Transverse colon (tissue), 4 donors: ENCODE measurements at regions not wholly inside any gene's neighbourhood (a gene's known extent, or its start where the extent isn't known, plus 50 kb on each side); places are given as distances from the start of the nearest gene placed in this dataset.

ENCODE experiments used
- EP300 ChIP-seq: sonication (generic); formaldehyde crosslinking; IDR thresholded peaks from one replicate; pipeline ENCODE4 v1.6.1; 2017; ENCODE audit warnings: antibody characterized with exemption, low read depth
- POLR2A ChIP-seq: fragments of 450-650 bp; IDR thresholded peaks from one replicate; pipeline ENCODE4 v1.6.1; 2016; ENCODE audit warnings: antibody characterized with exemption, mild to moderate bottlenecking, moderate library complexity
- POLR2AphosphoS5 ChIP-seq, 3 donors: sonication (generic); formaldehyde crosslinking; IDR thresholded peaks; one replicate each; pipeline ENCODE4 v1.6.1; 2016; ENCODE audit warnings: antibody characterized with exemption in 3 of 3
- TF ChIP-seq, protein P1 (sequence below), 5 experiments: fragments of 200-600 bp in 3 of 5; fragments of 450-650 bp in 2 of 5; sonication (generic) in 3 of 5; IDR thresholded peaks; 1 replicate in 2 of 5; 2 replicates in 3 of 5; pipeline ENCODE4 v1.5.1; 2016 to 2017; ENCODE audit warnings: antibody characterized with exemption in 5 of 5, inconsistent platforms in 3 of 5, mild to moderate bottlenecking in 2 of 5, moderate library complexity in 1 of 5

DNA sequence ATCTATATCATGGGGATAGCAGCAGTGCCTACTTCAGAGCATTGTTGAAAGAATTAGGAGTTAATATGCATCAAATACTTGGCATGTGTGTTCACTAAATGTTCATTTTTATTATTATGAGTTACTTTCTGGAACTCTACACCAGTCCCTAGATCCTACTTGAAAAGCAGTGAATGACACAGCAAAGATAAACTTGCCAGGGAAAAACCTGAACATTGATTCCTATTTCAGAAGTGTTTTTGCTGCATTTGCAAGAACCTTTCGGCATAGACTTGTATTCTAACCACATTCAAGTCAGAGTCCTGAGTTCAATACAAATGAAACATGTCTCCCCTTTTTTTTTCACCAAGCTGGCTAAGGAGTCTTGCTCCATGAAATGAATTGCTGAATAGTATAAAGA is 187.4 kb upstream of the TAB2 start:
- TF ChIP-seq, protein P1, sequence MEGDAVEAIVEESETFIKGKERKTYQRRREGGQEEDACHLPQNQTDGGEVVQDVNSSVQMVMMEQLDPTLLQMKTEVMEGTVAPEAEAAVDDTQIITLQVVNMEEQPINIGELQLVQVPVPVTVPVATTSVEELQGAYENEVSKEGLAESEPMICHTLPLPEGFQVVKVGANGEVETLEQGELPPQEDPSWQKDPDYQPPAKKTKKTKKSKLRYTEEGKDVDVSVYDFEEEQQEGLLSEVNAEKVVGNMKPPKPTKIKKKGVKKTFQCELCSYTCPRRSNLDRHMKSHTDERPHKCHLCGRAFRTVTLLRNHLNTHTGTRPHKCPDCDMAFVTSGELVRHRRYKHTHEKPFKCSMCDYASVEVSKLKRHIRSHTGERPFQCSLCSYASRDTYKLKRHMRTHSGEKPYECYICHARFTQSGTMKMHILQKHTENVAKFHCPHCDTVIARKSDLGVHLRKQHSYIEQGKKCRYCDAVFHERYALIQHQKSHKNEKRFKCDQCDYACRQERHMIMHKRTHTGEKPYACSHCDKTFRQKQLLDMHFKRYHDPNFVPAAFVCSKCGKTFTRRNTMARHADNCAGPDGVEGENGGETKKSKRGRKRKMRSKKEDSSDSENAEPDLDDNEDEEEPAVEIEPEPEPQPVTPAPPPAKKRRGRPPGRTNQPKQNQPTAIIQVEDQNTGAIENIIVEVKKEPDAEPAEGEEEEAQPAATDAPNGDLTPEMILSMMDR (IDR thresholded peaks at IDR 0.05): no peak
- TF ChIP-seq POLR2AphosphoS5 (IDR thresholded peaks at IDR 0.05): no peak
- no peak for TF ChIP-seq EP300
- no peak for TF ChIP-seq POLR2A
